Adipocyte (in vitro differentiated cells): ENCODE measurements at regions not wholly inside any gene's neighbourhood (a gene's known extent, or its start where the extent isn't known, plus 50 kb on each side); places are given as distances from the start of the nearest gene placed in this dataset.
A peak's percentile ranks its signal among the peaks of the same experiment; 100 is the strongest.
"Not testable (repeated sequence)": the region's sequence is repeated elsewhere in the genome, so short reads cannot be mapped to it uniquely, and the experiment has no call there.

Experiments used
- DNase-seq: peaks from one replicate; pipeline ENCODE4 v3.0.0-alpha.2; 2015; ENCODE audit warnings: low read depth
- H3K27me3 ChIP-seq: replicated peaks from 2 replicates; pipeline ENCODE4 v1.7.0; 2013; ENCODE audit warnings: mild to moderate bottlenecking, low read length, moderate library complexity; ENCODE audit not compliant: control insufficient read depth, insufficient read depth
- H3K36me3 ChIP-seq: 2 replicates; pipeline ENCODE4 v1.7.0; 2013; ENCODE audit warnings: low read length, mild to moderate bottlenecking, moderate library complexity; ENCODE audit not compliant: control insufficient read depth, insufficient read depth, severe bottlenecking
- H3K4me1 ChIP-seq: 2 replicates; pipeline ENCODE4 v1.7.0; 2013; ENCODE audit warnings: mild to moderate bottlenecking, low read length, moderate library complexity; ENCODE audit not compliant: control insufficient read depth, insufficient read depth
- H3K4me3 ChIP-seq: 2 replicates; pipeline ENCODE4 v1.7.0; 2013; ENCODE audit warnings: mild to moderate bottlenecking, low read length, moderate library complexity
- H3K9ac ChIP-seq: 2 replicates; pipeline ENCODE4 v1.7.0; 2013; ENCODE audit warnings: mild to moderate bottlenecking, low read length, moderate library complexity
- H3K9me3 ChIP-seq: 2 replicates; pipeline ENCODE4 v1.7.0; 2013; ENCODE audit warnings: mild to moderate bottlenecking, low read length, moderate library complexity; ENCODE audit not compliant: control insufficient read depth

DNA sequence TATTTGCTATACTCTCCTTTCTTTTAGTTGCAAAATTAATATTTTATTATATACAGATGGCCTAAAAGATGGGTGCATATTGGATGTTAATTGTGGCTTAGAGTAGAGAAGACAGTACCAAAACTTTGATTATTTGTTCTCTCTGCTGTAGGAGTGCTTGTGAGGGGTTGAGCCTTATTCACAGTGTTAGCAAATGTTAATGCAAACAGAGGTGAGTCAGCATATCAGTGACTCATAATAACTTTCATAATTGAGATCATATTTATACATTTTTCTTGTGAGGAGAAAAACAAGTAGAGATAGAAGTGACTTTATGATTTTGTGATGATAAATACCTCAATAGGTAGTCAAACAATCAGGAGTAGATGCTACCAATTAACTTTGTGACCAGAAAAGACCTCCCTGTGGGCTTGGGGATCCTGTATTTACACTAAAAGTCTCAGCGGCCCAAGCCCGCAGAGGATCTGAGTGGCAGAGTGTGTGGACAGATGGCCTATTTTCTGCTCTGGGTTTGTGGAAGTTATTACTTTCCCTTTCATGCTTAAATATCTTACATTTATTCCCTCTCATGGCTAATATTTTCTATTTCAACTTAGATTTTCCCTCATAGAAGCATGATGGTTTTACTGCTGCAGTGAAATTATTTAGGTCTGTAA lies 226.5 kb downstream of the TAF11L14 start:
- H3K27me3 ChIP-seq, result no peaks in the 10 kb centered on the region
- peaks cover 5% of the 10 kb centered on the region for H3K4me1 ChIP-seq
- no peak overlapping the region for H3K4me3 ChIP-seq
- H3K36me3 ChIP-seq, result no peaks in the 10 kb centered on the region
- peaks cover 4% of the 10 kb centered on the region for H3K9me3 ChIP-seq
- DNase-seq, result peak; percentile 70
- H3K9ac ChIP-seq, result no peak overlapping the region

DNA sequence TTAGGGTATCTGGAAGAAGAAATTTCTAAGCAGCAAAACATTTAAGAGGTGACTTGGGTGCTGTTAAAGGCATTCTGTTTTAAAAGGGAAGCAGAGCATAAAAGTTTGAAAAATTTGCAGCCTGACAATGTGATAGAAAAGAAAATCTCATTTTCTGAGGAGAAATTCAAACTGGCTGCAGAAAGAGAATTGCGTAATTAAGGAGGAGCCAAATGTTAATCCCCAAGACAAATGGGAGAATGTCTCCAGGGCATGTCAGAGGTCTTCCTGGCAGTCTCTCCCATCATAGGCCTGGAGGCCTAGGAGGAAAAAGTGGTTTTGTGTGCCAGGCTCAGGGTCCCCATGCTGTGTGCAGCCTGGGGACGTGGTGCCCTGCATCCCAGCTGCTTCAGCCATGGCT lies 230.6 kb downstream of the TAF11L14 start:
- not testable (repeated sequence) for H3K9ac ChIP-seq, H3K27me3 ChIP-seq, H3K4me3 ChIP-seq, H3K36me3 ChIP-seq, H3K4me1 ChIP-seq
- DNase-seq, result peak; percentile 49
- H3K9me3 ChIP-seq, result peaks cover 16% of the 10 kb centered on the region

DNA sequence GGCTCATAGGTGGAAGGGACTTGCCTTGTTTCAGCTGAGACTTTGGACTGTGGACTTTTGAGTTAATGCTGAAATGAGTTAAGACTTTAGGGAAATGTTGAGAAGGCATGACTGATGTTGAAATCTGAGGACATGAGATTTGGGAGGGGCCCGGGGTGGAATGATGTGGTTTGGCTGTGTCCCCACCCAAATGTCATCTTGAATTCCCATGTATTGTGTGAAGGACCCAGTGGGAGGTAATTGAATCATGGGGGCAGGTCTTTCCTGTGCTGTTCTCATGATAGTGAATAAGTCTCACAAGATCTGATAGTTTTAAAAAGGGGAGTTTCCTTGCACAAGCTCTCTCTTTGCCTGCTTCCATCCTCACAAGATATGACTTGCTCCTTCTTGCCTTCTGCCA lies 231.7 kb downstream of the TAF11L14 start:
- H3K36me3 ChIP-seq, H3K4me1 ChIP-seq, H3K4me3 ChIP-seq, H3K9ac ChIP-seq, H3K27me3 ChIP-seq: not testable (repeated sequence)
- DNase-seq, result peak; percentile 90
- H3K9me3 ChIP-seq, result peaks cover 21% of the 10 kb centered on the region

DNA sequence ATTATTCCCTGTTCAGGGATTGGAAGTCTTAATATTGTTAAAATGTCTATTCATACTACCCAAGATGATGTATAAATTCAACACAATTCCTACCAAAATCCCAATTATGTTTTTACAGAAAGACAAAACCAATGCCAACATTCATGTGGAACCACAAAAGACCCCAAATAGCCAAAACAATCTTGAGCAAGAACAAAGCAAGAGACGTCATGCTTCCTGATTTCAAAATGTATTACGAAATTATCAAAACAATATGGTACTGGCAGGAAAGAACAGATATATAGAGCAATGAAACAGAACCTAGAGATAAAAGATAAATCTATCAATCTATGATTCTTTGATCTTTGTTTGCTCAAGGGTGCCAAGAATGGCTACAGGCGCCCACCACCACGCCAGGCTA lies 237.9 kb downstream of the TAF11L14 start:
- H3K27me3 ChIP-seq, result no peaks in the 10 kb centered on the region
- DNase-seq, result no peak

DNA sequence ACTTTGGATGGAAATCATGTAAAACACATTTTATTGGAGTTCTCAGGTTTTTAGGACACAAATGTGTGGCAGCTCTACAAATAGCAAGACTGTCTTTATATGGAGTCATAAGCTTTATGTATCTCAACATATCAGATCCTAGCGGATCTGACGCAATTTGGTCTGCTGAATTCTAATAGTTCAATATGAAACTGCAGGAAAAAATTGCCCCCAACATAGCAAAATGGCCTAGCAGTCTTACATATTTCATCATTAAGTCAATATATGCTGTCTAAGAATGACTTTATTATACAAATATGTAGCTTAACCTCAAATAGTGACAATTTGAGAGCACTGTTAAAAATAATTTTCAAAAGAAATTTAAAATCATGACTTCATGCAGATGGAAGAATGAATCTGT lies 244.3 kb downstream of the TAF11L14 start:
- Histone ChIP-seq H3K27me3 (no peaks in the 10 kb centered on the region), H3K4me3 (no peak overlapping the region), H3K9ac (no peak overlapping the region), H3K4me1 (no peaks in the 10 kb centered on the region), H3K36me3 (no peaks in the 10 kb centered on the region), H3K9me3 (no peaks in the 10 kb centered on the region)
- peak; percentile 47 for DNase-seq

More for the DNA sequence above, 237.9 kb downstream of the TAF11L14 start:
- Histone ChIP-seq H3K4me1 (no peaks in the 10 kb centered on the region), H3K9me3 (peaks cover 11% of the 10 kb centered on the region), H3K4me3 (no peak overlapping the region), H3K9ac (no peak overlapping the region), H3K36me3 (no peaks in the 10 kb centered on the region)

DNA sequence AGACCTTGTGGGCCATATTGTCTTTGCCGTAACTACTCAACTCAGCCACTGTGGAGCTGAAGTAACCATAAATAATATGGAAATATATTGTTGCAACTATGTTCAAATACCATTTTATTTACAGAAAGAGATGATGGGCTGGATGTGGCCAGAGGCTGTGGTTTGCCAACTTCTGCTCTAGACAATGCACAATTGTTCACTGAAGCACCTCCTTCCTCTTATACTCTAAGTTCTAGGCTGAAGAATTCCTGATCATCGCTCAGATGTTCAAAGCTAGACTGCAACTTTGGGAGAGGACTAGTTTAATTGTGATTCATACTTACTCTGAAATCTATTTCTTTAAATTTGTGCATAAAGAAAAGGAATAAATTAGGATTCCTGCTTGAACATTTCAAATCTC lies 245.0 kb downstream of the TAF11L14 start:
- no peak overlapping the region for H3K9ac ChIP-seq
- no peaks in the 10 kb centered on the region for H3K9me3 ChIP-seq
- no peak for DNase-seq
- no peaks in the 10 kb centered on the region for H3K4me1 ChIP-seq
- no peaks in the 10 kb centered on the region for H3K36me3 ChIP-seq
- no peak overlapping the region for H3K4me3 ChIP-seq
- H3K27me3 ChIP-seq, result no peaks in the 10 kb centered on the region

DNA sequence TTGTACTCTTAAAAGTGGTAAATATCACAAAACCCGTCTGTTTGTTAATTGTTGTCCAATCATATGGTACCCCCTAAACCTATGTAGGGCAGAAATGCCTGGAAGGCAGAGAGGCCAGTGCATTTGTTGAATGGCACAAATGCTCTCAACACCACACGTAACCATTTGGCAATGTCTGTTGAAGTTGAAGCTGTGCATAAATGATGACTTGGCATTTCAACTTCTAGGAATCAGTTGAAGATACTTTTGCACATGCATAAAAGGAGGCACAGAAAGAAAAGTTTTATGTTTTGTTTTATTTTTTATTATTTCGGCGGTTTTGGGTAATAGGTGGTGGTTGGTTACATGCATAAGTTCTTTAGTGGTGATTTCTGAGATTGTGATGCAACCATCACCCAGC lies 246.6 kb downstream of the TAF11L14 start:
- H3K9ac ChIP-seq, result no peak overlapping the region
- no peaks in the 10 kb centered on the region for H3K36me3 ChIP-seq
- H3K4me1 ChIP-seq, result no peaks in the 10 kb centered on the region
- no peak for DNase-seq
- H3K4me3 ChIP-seq, result no peak overlapping the region
- no peaks in the 10 kb centered on the region for H3K9me3 ChIP-seq
- no peaks in the 10 kb centered on the region for H3K27me3 ChIP-seq

DNA sequence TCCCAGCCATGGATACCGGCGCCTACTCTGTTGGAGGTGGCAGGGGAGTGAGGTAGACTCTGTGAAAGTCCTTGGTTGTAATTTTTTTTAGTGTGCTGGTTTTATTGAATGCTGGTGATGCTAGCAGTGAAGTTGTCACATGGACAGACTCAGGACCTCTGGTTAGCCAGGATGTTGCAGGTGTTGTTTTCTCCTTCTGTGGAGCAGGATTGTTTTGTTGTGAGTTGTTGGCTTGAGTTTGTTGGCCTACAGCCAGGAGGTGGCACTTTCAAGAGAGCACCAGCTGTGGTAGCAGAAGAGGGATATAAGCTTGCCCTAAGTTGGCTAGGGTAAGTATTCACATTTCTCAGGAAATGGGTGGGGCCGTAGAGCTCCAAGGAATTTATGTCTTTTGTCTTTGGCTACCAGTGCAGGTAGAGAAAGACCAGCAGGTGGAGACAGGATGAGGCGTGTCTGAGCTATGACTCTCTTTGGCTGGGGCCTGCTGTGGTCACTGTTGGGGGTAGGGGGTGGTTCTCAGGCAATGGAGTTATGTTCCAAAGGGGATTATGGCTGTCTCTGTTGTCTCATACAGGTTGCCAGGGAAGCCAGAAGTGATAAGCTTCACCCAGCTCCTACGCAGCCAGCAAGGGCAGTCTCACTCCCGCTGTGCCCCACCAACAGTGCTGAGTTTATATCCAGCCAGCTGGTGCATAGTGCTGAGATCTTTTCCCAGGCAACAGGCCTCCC lies 248.7 kb downstream of the TAF11L14 start:
- H3K36me3 ChIP-seq, result no peaks in the 10 kb centered on the region
- no peak for DNase-seq
- H3K9ac ChIP-seq, result no peak overlapping the region
- no peaks in the 10 kb centered on the region for H3K9me3 ChIP-seq
- no peaks in the 10 kb centered on the region for H3K27me3 ChIP-seq
- H3K4me3 ChIP-seq, result no peak overlapping the region
- no peaks in the 10 kb centered on the region for H3K4me1 ChIP-seq

DNA sequence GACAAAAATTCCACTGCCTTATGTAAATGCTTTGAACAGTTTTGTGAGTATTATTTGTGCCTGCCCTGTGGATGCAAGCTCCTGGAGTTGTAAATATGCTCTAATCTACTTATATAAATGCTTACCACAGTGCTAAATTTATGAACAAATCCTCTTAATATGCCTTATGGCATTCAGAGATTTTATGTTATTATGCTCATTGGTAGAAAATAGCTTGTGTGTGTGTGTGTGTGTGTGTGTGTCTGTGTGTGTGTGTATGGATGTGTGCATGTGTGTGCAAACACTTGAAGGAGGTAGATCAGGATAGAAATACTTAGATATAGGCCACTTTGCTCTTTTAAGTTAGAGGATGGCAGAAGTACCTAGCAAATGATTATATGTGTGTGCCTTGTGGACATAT lies 253.9 kb downstream of the TAF11L14 start:
- Histone ChIP-seq H3K27me3 (no peaks in the 10 kb centered on the region), H3K9ac (no peak overlapping the region), H3K4me1 (no peaks in the 10 kb centered on the region), H3K36me3 (no peaks in the 10 kb centered on the region), H3K4me3 (no peak overlapping the region), H3K9me3 (no peaks in the 10 kb centered on the region)
- DNase-seq, result no peak

DNA sequence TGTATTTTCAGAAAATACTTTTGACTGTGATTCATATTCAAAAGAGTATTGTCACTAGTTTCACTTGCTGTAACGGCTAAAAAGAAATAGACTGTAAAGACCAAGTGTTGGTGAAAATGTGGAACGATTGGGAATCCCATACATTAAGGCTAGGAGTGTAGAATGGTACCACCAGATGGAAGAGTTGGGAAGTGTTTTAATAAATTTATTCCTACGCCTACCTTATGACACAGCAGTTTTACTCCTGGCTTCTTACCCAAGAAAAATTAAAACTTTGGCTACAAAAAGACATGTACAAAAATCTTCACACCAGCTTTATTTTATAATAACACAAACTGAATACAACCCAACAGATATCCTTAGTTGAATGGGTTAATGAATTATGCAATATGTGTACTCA lies 256.2 kb downstream of the TAF11L14 start:
- H3K27me3 ChIP-seq, result no peaks in the 10 kb centered on the region

DNA sequence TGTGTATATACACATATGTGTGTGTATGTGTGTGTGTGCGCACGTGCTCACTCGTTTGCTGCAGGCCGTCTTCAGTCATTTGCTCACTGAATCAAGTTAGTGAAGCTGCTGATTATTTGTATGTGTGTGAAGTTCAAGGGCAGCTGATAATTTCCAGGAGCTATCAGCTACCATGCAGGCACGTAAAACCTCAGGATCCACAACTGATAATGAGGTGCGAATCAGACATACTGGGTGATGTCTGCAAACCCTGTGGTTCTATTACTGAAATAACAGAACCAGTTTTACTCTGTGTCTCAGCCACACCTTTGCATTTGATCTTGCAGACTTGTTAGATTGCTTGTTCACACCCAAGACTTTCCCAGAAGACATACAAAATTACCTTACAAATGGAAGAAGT lies 257.6 kb downstream of the TAF11L14 start:
- H3K36me3 ChIP-seq, result no peaks in the 10 kb centered on the region
- H3K9me3 ChIP-seq, result no peaks in the 10 kb centered on the region
- no peak for DNase-seq
- no peak overlapping the region for H3K4me3 ChIP-seq
- H3K4me1 ChIP-seq, result peaks cover 9% of the 10 kb centered on the region
- H3K27me3 ChIP-seq, result no peaks in the 10 kb centered on the region
- H3K9ac ChIP-seq, result no peak overlapping the region

More for the DNA sequence above, 256.2 kb downstream of the TAF11L14 start:
- no peak overlapping the region for H3K4me3 ChIP-seq
- no peaks in the 10 kb centered on the region for H3K9me3 ChIP-seq
- DNase-seq, result no peak
- no peak overlapping the region for H3K9ac ChIP-seq
- H3K4me1 ChIP-seq, result no peaks in the 10 kb centered on the region
- H3K36me3 ChIP-seq, result no peaks in the 10 kb centered on the region
